ENCODE measurements at regions not wholly inside any gene's neighbourhood (a gene's known extent, or its start where the extent isn't known, plus 50 kb on each side); places are given as distances from the start of the nearest gene placed in this dataset.

DNA sequence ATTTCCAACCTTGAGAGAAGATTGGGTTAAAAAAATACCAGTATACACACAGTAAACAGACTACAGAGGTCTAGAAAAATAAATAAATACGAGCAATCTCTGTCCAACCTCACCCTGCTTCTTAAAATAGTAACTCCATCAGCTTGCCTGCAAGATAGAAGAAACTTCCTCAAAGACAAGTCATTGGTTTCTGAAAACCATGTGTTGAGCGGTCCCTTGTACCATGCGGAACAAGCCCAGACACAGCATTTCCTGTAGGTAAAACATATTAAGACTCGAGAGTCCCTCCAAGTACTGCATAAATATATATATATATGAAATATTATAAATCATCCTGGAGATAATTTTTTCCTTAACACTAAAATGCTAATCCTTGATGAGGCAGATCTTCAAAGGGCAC, 157.4 kb downstream of the MZT1 start:
- Mint-ChIP-seq H3K27me3 (no peaks in the 10 kb centered on the region), H3K36me3 (no peaks in the 10 kb centered on the region), H3K9me3 (peaks cover 0 to 4% (median 0%) of the 10 kb centered on the region in 5 donors), H3K27ac (no peak overlapping the region), H3K4me3 (no peak overlapping the region), H3K4me1 (no peaks in the 10 kb centered on the region)
- Histone ChIP-seq H3K36me3 (ENCODE audit: insufficient read depth, low read length) (no peaks in the 10 kb centered on the region), H3K27me3 (ENCODE audit: insufficient read depth, low read length, poor library complexity, severe bottlenecking) (no peaks in the 10 kb centered on the region), H3K27ac (ENCODE audit: low read depth, low read length) (no peak overlapping the region), H3K4me1 (ENCODE audit: insufficient read depth, low read length) (no peaks in the 10 kb centered on the region), H3K9me3 (ENCODE audit: low read length) (no peaks in the 10 kb centered on the region), H3K4me3 (ENCODE audit: low read length) (no peak overlapping the region)
- ChIA-PET CTCF (no interaction called here), POLR2A (no interaction called here)
- DNase-seq, result no peak

DNA sequence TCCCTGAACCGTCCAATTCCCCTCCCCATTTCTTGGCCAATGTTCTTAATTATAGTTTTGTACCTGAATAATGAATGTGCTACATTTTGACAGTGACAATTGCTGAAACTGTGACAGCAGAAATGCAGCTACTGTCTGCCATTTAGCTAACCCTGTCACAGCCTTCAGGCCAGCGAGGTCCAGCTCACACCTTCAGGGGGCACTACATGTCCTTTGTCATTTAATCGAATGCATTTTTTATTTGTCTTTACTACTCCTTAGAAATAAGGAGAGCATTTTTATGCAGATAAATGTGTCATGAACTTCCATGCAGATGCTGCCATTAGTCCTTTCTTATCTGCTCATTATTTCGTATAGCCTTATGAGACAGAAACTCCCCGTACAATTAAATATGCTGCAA, 159.9 kb downstream of the MZT1 start:
- Mint-ChIP-seq H3K9me3 (no peaks in the 10 kb centered on the region), H3K4me3 (no peak overlapping the region), H3K36me3 (no peaks in the 10 kb centered on the region), H3K27ac (no peak overlapping the region), H3K4me1 (no peaks in the 10 kb centered on the region), H3K27me3 (no peaks in the 10 kb centered on the region)
- ChIA-PET POLR2A (no interaction called here), CTCF (no interaction called here)
- no peak overlapping the region for H3K4me3 ChIP-seq (ENCODE audit: low read length)
- no peaks in the 10 kb centered on the region for H3K27me3 ChIP-seq (ENCODE audit: insufficient read depth, low read length, poor library complexity, severe bottlenecking)
- no peaks in the 10 kb centered on the region for H3K9me3 ChIP-seq (ENCODE audit: low read length)
- H3K27ac ChIP-seq (ENCODE audit: low read depth, low read length), result no peak overlapping the region
- no peak for DNase-seq
- H3K4me1 ChIP-seq (ENCODE audit: insufficient read depth, low read length), result no peaks in the 10 kb centered on the region
- no peaks in the 10 kb centered on the region for H3K36me3 ChIP-seq (ENCODE audit: insufficient read depth, low read length)

DNA sequence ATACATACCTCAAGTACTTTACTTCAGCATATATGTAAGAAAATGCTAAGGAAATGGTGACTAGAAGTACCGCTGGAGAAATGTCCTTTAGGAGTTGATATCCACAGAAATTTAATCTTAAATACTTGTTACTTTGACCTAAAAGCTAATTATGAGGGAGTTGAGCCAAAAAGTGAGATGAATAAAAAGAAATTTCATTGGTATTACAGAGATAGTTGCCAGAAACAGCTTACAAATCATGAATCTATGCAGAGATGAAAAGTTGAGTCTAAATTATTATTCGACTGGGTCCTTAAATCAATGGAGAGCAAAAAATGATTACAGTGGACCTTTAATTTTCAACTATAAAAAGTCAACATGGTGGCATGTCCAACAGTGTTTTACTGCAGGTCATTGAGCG, 160.9 kb downstream of the MZT1 start:
- ChIA-PET POLR2A (no interaction called here), CTCF (no interaction called here)
- no peak overlapping the region for H3K4me3 ChIP-seq (ENCODE audit: low read length)
- no peak overlapping the region for H3K27ac ChIP-seq (ENCODE audit: low read depth, low read length)
- no peaks in the 10 kb centered on the region for H3K4me1 Mint-ChIP-seq
- H3K36me3 Mint-ChIP-seq, result no peaks in the 10 kb centered on the region
- H3K4me3 Mint-ChIP-seq, result no peak overlapping the region
- no peaks in the 10 kb centered on the region for H3K4me1 ChIP-seq (ENCODE audit: insufficient read depth, low read length)
- no peaks in the 10 kb centered on the region for H3K9me3 ChIP-seq (ENCODE audit: low read length)
- H3K27me3 ChIP-seq (ENCODE audit: insufficient read depth, low read length, poor library complexity, severe bottlenecking), result no peaks in the 10 kb centered on the region
- H3K27me3 Mint-ChIP-seq, result no peaks in the 10 kb centered on the region
- H3K9me3 Mint-ChIP-seq, result no peaks in the 10 kb centered on the region
- no peak for DNase-seq
- no peaks in the 10 kb centered on the region for H3K36me3 ChIP-seq (ENCODE audit: insufficient read depth, low read length)
- H3K27ac Mint-ChIP-seq, result no peak overlapping the region

DNA sequence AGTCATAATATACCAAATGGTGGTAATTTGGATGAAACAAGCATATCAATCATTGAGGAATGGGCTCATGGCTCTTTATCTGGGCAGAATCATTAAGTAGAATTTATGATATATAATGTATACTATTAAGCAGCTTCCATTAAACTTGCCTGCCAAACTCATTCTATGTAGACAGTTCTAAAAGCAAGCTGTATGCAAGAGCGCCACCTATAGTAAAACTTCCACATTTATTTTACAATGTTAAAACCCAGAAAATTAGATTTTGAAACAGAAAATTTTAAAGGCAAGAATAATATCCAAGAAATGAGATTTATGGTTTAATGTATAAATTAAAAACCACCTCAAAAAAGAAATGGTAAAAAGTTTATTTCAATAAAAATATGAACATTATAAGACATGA, 161.5 kb downstream of the MZT1 start:
- no peak overlapping the region for H3K4me3 Mint-ChIP-seq
- no peak overlapping the region for H3K27ac Mint-ChIP-seq
- no peaks in the 10 kb centered on the region for H3K9me3 Mint-ChIP-seq
- no peaks in the 10 kb centered on the region for H3K36me3 Mint-ChIP-seq
- CTCF ChIA-PET, result no interaction called here
- POLR2A ChIA-PET, result no interaction called here
- no peaks in the 10 kb centered on the region for H3K9me3 ChIP-seq (ENCODE audit: low read length)
- H3K4me3 ChIP-seq (ENCODE audit: low read length), result no peak overlapping the region
- H3K27me3 ChIP-seq (ENCODE audit: insufficient read depth, low read length, poor library complexity, severe bottlenecking), result no peaks in the 10 kb centered on the region
- no peaks in the 10 kb centered on the region for H3K4me1 ChIP-seq (ENCODE audit: insufficient read depth, low read length)
- H3K4me1 Mint-ChIP-seq, result no peaks in the 10 kb centered on the region
- no peaks in the 10 kb centered on the region for H3K27me3 Mint-ChIP-seq
- H3K27ac ChIP-seq (ENCODE audit: low read depth, low read length), result no peak overlapping the region
- H3K36me3 ChIP-seq (ENCODE audit: insufficient read depth, low read length), result no peaks in the 10 kb centered on the region
- no peak for DNase-seq

DNA sequence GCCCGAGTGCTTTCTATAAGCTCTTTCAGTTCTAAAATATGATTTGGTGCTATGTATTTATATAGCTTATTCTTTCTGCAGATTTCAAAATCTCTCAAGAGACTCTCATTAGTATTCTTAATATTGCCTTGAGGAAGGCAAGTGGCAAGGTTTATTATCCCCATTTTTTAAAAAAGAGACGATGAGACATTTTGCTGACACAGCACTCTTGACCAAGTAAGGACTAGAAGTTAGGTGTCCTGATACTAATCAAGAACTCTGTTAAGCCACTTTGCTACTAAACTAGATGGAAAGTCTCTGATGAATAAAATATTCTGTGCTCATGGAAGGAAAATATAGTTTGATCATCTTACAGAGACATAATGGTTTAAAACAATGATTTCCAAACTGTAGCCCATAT, 164.7 kb downstream of the MZT1 start:
- ChIA-PET POLR2A (no interaction called here), CTCF (no interaction called here)
- Mint-ChIP-seq H3K9me3 (no peaks in the 10 kb centered on the region), H3K4me1 (no peaks in the 10 kb centered on the region), H3K4me3 (no peak overlapping the region), H3K36me3 (no peaks in the 10 kb centered on the region), H3K27ac (no peak overlapping the region), H3K27me3 (no peaks in the 10 kb centered on the region)
- Histone ChIP-seq H3K4me3 (ENCODE audit: low read length) (no peak overlapping the region), H3K27me3 (ENCODE audit: insufficient read depth, low read length, poor library complexity, severe bottlenecking) (no peaks in the 10 kb centered on the region), H3K9me3 (ENCODE audit: low read length) (no peaks in the 10 kb centered on the region), H3K27ac (ENCODE audit: low read depth, low read length) (no peak overlapping the region), H3K4me1 (ENCODE audit: insufficient read depth, low read length) (no peaks in the 10 kb centered on the region), H3K36me3 (ENCODE audit: insufficient read depth, low read length) (no peaks in the 10 kb centered on the region)
- DNase-seq, result no peak

DNA sequence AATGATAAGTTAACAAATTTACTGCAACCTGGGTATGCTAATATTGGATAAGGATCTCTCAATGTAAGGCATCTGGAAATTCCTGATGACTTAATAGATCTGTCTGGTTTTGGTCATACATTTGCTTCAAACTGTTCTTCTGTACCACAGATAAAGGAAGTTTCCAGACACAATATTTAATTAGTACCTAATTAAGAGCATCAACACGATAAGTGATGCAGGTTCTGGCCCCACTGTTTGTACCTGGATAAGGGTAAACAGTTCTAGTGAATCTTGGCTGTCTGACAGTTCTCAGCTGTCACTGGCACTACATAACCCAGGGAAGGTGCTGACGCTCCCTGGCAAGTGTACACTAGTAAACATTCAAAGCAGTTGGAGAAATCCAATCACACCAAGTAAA, 165.6 kb downstream of the MZT1 start:
- no peak overlapping the region for H3K27ac ChIP-seq (ENCODE audit: low read depth, low read length)
- Mint-ChIP-seq H3K9me3 (no peaks in the 10 kb centered on the region), H3K27me3 (no peaks in the 10 kb centered on the region), H3K4me3 (no peak overlapping the region), H3K36me3 (no peaks in the 10 kb centered on the region), H3K4me1 (no peaks in the 10 kb centered on the region), H3K27ac (no peak overlapping the region)
- DNase-seq, result no peak
- no peaks in the 10 kb centered on the region for H3K9me3 ChIP-seq (ENCODE audit: low read length)
- POLR2A ChIA-PET, result no interaction called here
- CTCF ChIA-PET, result no interaction called here
- H3K4me3 ChIP-seq (ENCODE audit: low read length), result no peak overlapping the region
- H3K27me3 ChIP-seq (ENCODE audit: insufficient read depth, low read length, poor library complexity, severe bottlenecking), result no peaks in the 10 kb centered on the region
- no peaks in the 10 kb centered on the region for H3K4me1 ChIP-seq (ENCODE audit: insufficient read depth, low read length)
- no peaks in the 10 kb centered on the region for H3K36me3 ChIP-seq (ENCODE audit: insufficient read depth, low read length)

DNA sequence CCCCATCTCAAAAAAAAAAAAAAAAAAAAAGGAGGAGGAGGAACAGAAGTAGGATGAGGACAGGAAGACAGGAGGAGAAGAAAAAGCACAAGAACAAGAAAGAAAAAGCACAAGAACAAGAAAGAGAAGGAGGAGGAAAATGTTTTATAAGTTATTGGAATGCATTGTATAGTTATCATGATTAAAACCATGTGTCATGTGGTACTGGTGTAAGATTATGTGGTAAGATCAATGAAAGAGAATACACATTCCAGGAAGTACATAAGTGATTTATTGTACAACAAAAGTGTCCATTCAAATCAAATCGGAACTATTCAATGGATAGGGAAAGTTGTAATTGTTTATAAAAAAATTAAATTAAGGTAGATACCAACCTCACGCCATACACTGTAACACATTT, 167.7 kb downstream of the MZT1 start:
- Histone ChIP-seq H3K36me3 (ENCODE audit: insufficient read depth, low read length) (no peaks in the 10 kb centered on the region), H3K27ac (ENCODE audit: low read depth, low read length) (no peak overlapping the region), H3K4me1 (ENCODE audit: insufficient read depth, low read length) (no peaks in the 10 kb centered on the region), H3K4me3 (ENCODE audit: low read length) (no peak overlapping the region), H3K9me3 (ENCODE audit: low read length) (no peaks in the 10 kb centered on the region), H3K27me3 (ENCODE audit: insufficient read depth, low read length, poor library complexity, severe bottlenecking) (no peaks in the 10 kb centered on the region)
- CTCF ChIA-PET, result no interaction called here
- DNase-seq, result no peak
- no peak overlapping the region for H3K4me3 Mint-ChIP-seq
- H3K27ac Mint-ChIP-seq, result no peak overlapping the region
- H3K9me3 Mint-ChIP-seq, result no peaks in the 10 kb centered on the region
- H3K4me1 Mint-ChIP-seq, result no peaks in the 10 kb centered on the region
- POLR2A ChIA-PET, result no interaction called here
- H3K36me3 Mint-ChIP-seq, result no peaks in the 10 kb centered on the region
- no peaks in the 10 kb centered on the region for H3K27me3 Mint-ChIP-seq

DNA sequence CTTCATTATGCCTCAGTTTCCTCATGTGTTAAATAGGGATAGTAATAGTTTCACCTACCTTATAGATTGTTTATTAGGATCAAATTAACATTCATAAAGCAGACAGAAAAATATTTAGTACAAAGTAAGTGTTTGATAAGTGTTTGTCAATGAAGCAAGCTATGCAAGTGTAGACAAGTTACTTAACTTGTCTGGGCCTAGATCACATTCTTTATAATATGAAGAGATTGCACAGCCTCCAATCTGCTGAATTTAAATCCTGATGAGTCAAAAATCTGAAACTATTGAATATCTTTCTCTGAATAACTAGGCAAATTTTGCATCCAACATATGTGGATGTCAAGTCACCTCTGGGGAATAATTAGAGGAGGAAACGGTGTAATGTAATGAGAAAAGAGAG, 170.5 kb downstream of the MZT1 start:
- no peaks in the 10 kb centered on the region for H3K4me1 Mint-ChIP-seq
- H3K36me3 ChIP-seq (ENCODE audit: insufficient read depth, low read length), result no peaks in the 10 kb centered on the region
- no peaks in the 10 kb centered on the region for H3K4me1 ChIP-seq (ENCODE audit: insufficient read depth, low read length)
- no peaks in the 10 kb centered on the region for H3K27me3 ChIP-seq (ENCODE audit: insufficient read depth, low read length, poor library complexity, severe bottlenecking)
- H3K27ac Mint-ChIP-seq, result no peak overlapping the region
- POLR2A ChIA-PET, result no interaction called here
- no peaks in the 10 kb centered on the region for H3K9me3 Mint-ChIP-seq
- H3K4me3 Mint-ChIP-seq, result no peak overlapping the region
- H3K4me3 ChIP-seq (ENCODE audit: low read length), result no peak overlapping the region
- no peaks in the 10 kb centered on the region for H3K9me3 ChIP-seq (ENCODE audit: low read length)
- DNase-seq, result no peak
- no peaks in the 10 kb centered on the region for H3K27me3 Mint-ChIP-seq
- no peak overlapping the region for H3K27ac ChIP-seq (ENCODE audit: low read depth, low read length)
- CTCF ChIA-PET, result no interaction called here
- H3K36me3 Mint-ChIP-seq, result no peaks in the 10 kb centered on the region

DNA sequence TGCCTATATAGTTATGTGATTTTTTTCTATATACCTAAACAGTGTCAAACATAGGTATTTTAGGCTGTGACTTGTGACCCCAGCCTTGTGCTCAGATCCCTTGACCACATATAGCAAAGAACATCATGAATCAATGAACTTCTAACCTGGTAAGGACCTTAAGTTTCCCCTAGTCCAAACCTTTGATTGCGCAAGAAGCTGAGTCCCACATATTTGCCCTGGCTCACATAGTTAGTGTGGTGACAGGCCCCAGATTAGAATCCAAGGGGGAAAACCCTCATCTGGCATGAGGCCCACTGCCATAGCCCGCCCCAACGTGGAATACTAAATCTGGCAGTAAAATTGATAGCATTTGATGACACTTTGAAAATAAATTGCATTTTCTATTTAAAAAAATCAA, 171.8 kb downstream of the MZT1 start:
- ChIA-PET CTCF (no interaction called here), POLR2A (no interaction called here)
- Mint-ChIP-seq H3K4me3 (no peak overlapping the region), H3K36me3 (no peaks in the 10 kb centered on the region), H3K9me3 (no peaks in the 10 kb centered on the region), H3K27me3 (no peaks in the 10 kb centered on the region), H3K27ac (no peak overlapping the region), H3K4me1 (no peaks in the 10 kb centered on the region)
- no peaks in the 10 kb centered on the region for H3K27me3 ChIP-seq (ENCODE audit: insufficient read depth, low read length, poor library complexity, severe bottlenecking)
- H3K9me3 ChIP-seq (ENCODE audit: low read length), result no peaks in the 10 kb centered on the region
- no peaks in the 10 kb centered on the region for H3K36me3 ChIP-seq (ENCODE audit: insufficient read depth, low read length)
- H3K27ac ChIP-seq (ENCODE audit: low read depth, low read length), result no peak overlapping the region
- DNase-seq, result no peak
- no peak overlapping the region for H3K4me3 ChIP-seq (ENCODE audit: low read length)
- no peaks in the 10 kb centered on the region for H3K4me1 ChIP-seq (ENCODE audit: insufficient read depth, low read length)
